GM19452 (cell line): ENCODE measurements at regions not wholly inside any gene's neighbourhood (a gene's known extent, or its start where the extent isn't known, plus 50 kb on each side); places are given as distances from the start of the nearest gene placed in this dataset.
"Not testable (repeated sequence)": the region's sequence is repeated elsewhere in the genome, so short reads cannot be mapped to it uniquely, and the experiment has no call there.

Source experiments
- ATAC-seq: cut with Tn5 transposase; IDR thresholded peaks from one replicate; pipeline ENCODE4 v1.9.1; 2021; ENCODE audit not compliant: unreplicated experiment

GRCh38 chr3:191078913-191079312 lies 120.1 kb upstream of the OSTN start:
- not testable (repeated sequence) for ATAC-seq

DNA sequence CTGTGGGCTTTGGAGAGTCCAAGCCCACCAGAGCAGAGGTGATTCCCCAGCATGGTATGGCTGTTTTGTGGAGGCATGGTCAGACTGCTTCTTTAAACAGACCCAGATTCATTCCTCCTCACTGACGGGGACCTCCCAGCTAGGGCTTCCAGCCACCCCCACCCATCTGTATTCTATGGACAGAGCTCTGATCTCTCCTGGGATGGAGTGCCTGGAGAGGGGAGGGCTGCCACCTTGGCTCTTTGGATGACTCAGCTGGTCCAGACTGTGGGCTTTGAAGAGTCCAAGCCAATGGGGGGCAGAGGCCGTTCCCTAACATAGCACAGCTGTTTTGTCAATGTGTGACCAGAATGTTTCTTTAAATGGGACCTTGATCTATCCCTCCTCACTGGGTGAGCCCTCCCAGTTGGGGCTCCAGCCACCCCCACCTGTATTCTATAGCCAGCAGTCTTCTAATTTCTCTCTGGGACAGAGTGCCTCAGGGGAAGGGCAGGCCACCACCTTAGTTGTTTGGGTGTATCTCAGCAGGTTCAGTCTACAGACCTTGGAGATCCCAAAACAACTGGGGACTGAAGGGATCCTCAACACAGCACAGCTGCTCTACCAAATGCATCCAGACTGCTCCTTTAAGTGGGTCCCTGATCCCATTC lies 122.0 kb upstream of the OSTN start:
- ATAC-seq, result no peak

- no peak for ATAC-seq
Measured at GRCh38 chr3:191074511-191074910, 124.5 kb upstream of the OSTN start.

GRCh38 chr3:191070762-191071403 lies 128.2 kb upstream of the OSTN start:
- no peak for ATAC-seq

- ATAC-seq, result no peak
Measured at GRCh38 chr3:191070201-191070600, 128.8 kb upstream of the OSTN start.

DNA sequence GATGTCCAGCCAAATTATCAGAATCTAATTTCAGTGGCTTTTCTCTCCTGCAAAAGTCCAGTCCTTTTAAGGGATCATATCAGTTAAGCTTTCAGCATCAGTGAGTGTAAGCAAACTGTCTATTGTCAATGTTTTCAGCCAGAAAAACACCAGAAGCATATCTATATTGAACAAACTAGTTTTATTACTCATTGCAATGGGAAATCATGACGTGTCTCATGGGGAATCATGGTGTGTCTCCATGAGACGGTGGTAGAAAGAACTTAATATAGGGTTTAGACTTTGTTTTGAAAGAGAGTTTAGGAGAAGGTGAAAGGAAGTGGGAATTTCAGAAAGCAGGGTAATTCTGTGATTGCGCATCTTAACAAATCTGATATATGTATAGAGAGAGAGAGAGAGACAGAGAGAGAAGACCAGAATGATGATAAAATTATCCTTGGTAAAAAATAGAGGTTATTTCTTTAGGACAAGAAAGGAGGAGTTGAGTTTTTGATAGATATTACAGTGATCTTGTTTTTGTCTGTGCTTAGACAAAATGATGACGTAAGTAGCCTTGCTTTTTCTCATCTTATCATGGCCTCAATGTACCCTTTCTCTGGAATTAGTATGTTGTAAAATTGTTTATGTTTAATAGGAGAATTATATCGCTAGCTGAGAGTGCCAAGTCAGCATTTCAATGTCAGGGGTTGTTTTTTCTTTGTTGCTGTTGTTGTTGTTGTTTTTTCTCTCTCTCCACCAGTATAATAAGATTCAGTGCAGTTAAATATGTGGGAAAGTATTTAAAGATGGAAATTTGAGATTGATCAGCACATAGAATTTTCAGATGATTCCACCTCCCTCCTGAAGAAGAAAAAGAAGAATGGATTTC lies 129.9 kb upstream of the OSTN start:
- ATAC-seq, result no peak

GRCh38 chr3:191066669-191067068 lies 132.4 kb upstream of the OSTN start:
- no peak for ATAC-seq

DNA sequence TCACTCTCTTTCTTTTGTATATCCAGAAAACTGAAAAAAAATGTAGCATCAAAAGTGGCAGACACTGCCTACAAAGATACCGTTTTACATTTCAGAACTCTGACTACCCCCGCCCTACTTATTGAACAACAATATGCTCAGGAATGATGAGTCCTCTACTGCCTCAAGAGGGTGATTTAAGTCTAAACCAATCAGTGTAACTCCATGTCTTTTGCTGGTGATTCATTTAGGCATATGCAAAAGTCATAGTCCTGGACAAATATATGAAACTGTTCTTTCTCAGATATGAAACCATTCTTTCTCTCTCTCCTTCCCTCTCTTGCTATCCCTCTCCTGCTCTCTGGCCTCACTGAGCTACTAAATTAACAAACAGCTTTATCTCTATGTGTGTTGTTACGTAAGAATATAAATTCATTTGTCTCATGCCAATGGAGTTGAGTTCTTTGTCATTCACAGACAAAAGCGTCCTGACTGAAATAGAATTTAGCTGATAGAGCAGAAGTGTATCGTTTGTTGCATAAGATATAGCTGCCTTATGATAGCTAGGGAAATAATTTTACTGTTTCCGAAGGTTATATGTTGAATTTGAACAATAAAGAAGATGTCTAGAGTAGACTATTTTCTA lies 133.7 kb upstream of the OSTN start:
- ATAC-seq, result no peak

DNA sequence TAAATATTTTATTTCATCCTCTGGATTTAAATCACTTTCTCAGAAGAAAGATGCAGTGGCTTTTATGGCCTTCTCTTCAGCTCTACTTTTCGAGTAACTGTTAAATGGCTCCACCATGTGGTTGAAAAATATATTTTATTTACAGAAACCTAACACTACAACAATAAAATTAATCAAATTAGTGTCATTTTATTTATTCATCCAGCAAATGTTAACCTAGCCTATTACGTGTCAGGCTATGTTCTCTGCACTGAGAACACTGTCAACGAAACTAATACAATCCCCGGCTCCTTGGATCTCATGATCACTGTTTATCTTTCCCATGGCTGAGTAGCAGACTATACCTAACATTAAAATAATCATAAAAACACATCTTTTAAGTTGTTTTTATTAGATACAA lies 148.0 kb upstream of the OSTN start:
- ATAC-seq, result peak; percentile 65

DNA sequence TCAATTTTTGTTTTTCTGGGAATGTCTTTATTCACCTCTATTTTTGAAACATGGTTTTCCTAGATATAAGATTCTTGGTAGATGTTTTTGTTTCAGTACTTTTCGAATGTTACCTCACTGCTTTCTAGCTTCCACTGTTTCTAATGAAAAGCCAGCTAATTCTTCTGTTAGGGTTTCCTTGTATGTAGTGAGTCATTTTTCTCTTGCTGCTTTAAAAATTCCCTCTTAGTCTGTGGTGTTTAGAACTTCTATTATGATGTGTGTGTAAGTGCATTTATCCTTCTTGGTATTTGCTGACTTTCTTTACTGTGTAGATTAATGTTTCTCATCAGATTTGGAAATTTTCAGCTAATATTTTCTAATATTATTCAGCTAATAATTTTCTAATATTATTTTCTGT lies 151.1 kb upstream of the OSTN start:
- ATAC-seq, result no peak

- no peak for ATAC-seq
Measured at GRCh38 chr3:191030929-191031328, 168.1 kb upstream of the OSTN start.

- ATAC-seq, result no peak
Measured at GRCh38 chr3:191030491-191030890, 168.0 kb upstream of the GMNC start.

GRCh38 chr3:191026746-191027145 lies 164.3 kb upstream of the GMNC start:
- ATAC-seq, result no peak

- ATAC-seq, result no peak
Measured at GRCh38 chr3:191020730-191021396, 158.4 kb upstream of the GMNC start.

DNA sequence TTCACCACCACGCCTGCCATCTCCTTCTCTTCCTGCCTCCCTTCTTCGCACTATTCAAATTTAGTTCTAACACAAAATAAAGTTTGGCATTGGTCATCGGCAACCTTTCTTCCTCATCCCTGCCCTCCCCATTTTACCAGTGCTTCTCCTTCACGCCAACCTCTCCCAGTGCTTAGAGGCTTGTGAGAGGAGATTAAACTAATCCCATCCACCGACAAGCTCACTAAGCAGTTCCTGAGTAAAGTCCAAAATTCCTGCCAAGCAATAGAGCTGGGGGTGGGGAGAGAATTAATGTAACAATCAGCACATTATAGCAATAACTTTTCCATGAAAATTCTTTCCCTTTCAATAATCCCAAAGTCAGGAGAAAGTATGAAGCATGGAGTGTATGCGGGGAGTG lies 157.4 kb upstream of the GMNC start:
- ATAC-seq, result no peak

GRCh38 chr3:191015960-191016359 lies 153.5 kb upstream of the GMNC start:
- ATAC-seq, result not testable (repeated sequence)

DNA sequence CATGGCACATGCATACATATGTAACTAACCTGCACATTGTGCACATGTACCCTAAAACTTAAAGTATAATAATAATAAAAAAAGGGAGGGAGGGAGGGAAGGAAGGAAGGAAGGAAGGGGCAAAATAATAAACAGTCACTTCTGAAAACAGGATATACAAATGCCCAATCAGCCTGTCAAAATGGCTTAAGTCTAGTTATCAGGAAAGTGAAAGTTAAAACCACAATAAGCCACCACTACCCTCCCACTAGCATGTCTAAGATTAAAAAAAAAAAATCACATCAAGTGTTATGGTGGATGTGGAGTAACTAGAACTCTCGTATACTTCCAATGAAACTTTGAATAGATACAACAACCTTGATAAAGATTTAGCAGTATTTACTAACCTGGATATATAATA lies 145.6 kb upstream of the GMNC start:
- no peak for ATAC-seq

GRCh38 chr3:191005790-191006189 lies 143.3 kb upstream of the GMNC start:
- no peak for ATAC-seq

- ATAC-seq, result no peak
Measured at GRCh38 chr3:191003742-191004141, 141.2 kb upstream of the GMNC start.

DNA sequence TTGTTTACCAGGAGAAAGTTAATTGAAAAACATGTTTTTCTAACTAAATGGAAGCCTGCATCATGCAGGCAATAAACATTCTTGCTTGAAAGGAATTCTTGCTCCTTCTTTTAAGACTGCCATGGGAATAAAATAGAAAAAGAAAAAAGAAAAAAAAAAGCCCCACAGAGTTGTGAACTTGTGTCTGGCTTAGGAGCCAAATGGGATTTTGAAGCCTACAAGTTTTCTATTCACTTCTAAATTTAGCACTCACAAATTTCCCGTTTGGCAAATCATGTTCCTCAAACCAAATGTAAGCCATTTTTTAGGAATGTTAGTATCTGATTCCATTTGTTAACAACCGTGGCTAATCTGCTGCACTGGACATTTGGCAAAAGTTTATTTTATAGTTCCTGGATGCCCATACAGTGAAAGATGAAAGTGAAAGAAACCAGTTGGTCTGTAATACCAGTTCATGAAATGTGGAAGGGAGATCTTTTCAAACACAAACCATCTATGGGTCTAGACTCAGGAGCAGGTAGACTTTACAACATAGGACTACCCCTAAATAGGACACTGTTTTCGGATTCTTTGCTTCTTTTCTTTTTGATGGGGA lies 133.8 kb upstream of the GMNC start:
- no peak for ATAC-seq

- ATAC-seq, result no peak
Measured at GRCh38 chr3:190995156-190995555, 132.7 kb upstream of the GMNC start.
